HEK293T (cell line): ENCODE measurements at regions not wholly inside any gene's neighbourhood (a gene's known extent, or its start where the extent isn't known, plus 50 kb on each side); places are given as distances from the start of the nearest gene placed in this dataset.

ENCODE experiments used
- CTCF ChIA-PET: fragments of 350-600 bp; formaldehyde crosslinking; extraction: SDS; loops from one replicate; lab custom pipeline; 2021; ENCODE audit warnings: antibody characterized with exemption, inconsistent platforms; lab: Yijun Ruan, JAX
- POLR2A ChIA-PET: fragments of 350-600 bp; formaldehyde crosslinking; extraction: SDS; loops from one replicate; lab custom pipeline; 2020; ENCODE audit warnings: antibody characterized with exemption, inconsistent platforms; lab: Yijun Ruan, JAX
- DNase-seq: peaks from one replicate; pipeline ENCODE4 v3.0.0; 2012; ENCODE audit warnings: mixed read lengths; ENCODE audit errors: extremely low spot score
- ARNT ChIP-seq: fragments of 450-650 bp; IDR thresholded peaks from 2 replicates; pipeline ENCODE4 v1.6.1; 2017; ENCODE audit warnings: mild to moderate bottlenecking
- BHLHE40 ChIP-seq: fragments of 450-650 bp; IDR thresholded peaks from 2 replicates; pipeline ENCODE4 v1.6.1; 2016; ENCODE audit warnings: mild to moderate bottlenecking, moderate library complexity, borderline replicate concordance
- CTBP1 ChIP-seq: fragments of 450-650 bp; IDR thresholded peaks from 2 replicates; pipeline ENCODE4 v1.6.1; 2016; ENCODE audit warnings: borderline replicate concordance
- ELF4 ChIP-seq: fragments of 450-650 bp; IDR thresholded peaks from 2 replicates; pipeline ENCODE4 v1.6.1; 2017; ENCODE audit warnings: antibody characterized with exemption
- FOXA1 ChIP-seq: fragments of 450-650 bp; IDR thresholded peaks from 2 replicates; pipeline ENCODE4 v1.6.1; 2016; ENCODE audit warnings: mild to moderate bottlenecking
- FOXK2 ChIP-seq: fragments of 450-650 bp; IDR thresholded peaks from 2 replicates; pipeline ENCODE4 v1.6.1; 2016; ENCODE audit warnings: mild to moderate bottlenecking
- FOXM1 ChIP-seq: fragments of 450-650 bp; IDR thresholded peaks from 2 replicates; pipeline ENCODE4 v1.6.1; 2017; ENCODE audit warnings: mild to moderate bottlenecking, borderline replicate concordance
- HDGF ChIP-seq: fragments of 450-650 bp; IDR thresholded peaks from 2 replicates; pipeline ENCODE4 v1.6.1; 2017; ENCODE audit warnings: antibody characterized with exemption, borderline replicate concordance
- L3MBTL2 ChIP-seq: fragments of 450-650 bp; conservative IDR thresholded peaks from 2 replicates; pipeline ENCODE4 v1.6.1; 2016; ENCODE audit warnings: mild to moderate bottlenecking
- LEF1 ChIP-seq: fragments of 450-650 bp; IDR thresholded peaks from 2 replicates; pipeline ENCODE4 v1.6.1; 2017; ENCODE audit warnings: mild to moderate bottlenecking, borderline replicate concordance
- NFRKB ChIP-seq: fragments of 450-650 bp; IDR thresholded peaks from 2 replicates; pipeline ENCODE4 v1.6.1; 2016; ENCODE audit warnings: mild to moderate bottlenecking, moderate library complexity
- SP1 ChIP-seq: fragments of 450-650 bp; IDR thresholded peaks from 2 replicates; pipeline ENCODE4 v1.6.1; 2017
- SUZ12 ChIP-seq: fragments of 450-650 bp; IDR thresholded peaks from 2 replicates; pipeline ENCODE4 v1.6.1; 2016; ENCODE audit warnings: mild to moderate bottlenecking
- TARDBP ChIP-seq: fragments of 450-650 bp; IDR thresholded peaks from 2 replicates; pipeline ENCODE4 v1.6.1; 2016
- ZNF384 ChIP-seq: fragments of 450-650 bp; IDR thresholded peaks from 2 replicates; pipeline ENCODE4 v1.6.1; 2016
- TF ChIP-seq, protein P1 (sequence below): fragments of 450-650 bp; IDR thresholded peaks from 2 replicates; pipeline ENCODE4 v1.6.1; 2016

DNA sequence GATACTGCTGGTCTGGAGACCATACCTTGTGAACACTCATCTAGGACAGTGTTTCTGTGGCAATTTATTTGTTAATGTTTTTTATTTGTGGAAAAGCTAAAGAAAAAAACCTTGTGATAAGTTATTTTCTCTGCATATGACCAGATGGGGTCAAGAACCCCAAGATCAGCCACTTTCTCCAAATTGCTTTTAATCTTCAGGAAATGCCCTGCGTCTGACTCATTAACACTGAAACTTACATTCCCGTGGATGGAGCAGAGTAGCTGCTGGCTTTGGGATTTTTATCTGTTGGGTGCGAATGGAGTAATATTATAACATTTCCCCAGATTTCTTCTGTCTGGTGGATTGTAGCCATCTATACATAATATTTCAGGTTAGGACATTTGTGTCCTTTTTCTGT, 444.5 kb downstream of the SH3GL2 start:
- TF ChIP-seq TARDBP (no peak), FOXK2 (no peak), NFRKB (no peak), HDGF (no peak), LEF1 (no peak), SP1 (no peak), SUZ12 (no peak), FOXM1 (no peak), L3MBTL2 (no peak), ELF4 (no peak), ZNF384 (no peak), CTBP1 (no peak), BHLHE40 (no peak), FOXA1 (no peak), ARNT (no peak)
- TF ChIP-seq, protein P1, sequence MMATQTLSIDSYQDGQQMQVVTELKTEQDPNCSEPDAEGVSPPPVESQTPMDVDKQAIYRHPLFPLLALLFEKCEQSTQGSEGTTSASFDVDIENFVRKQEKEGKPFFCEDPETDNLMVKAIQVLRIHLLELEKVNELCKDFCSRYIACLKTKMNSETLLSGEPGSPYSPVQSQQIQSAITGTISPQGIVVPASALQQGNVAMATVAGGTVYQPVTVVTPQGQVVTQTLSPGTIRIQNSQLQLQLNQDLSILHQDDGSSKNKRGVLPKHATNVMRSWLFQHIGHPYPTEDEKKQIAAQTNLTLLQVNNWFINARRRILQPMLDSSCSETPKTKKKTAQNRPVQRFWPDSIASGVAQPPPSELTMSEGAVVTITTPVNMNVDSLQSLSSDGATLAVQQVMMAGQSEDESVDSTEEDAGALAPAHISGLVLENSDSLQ, result no peak
- CTCF ChIA-PET, result no interaction called here
- POLR2A ChIA-PET, result no interaction called here
- DNase-seq, result no peak

DNA sequence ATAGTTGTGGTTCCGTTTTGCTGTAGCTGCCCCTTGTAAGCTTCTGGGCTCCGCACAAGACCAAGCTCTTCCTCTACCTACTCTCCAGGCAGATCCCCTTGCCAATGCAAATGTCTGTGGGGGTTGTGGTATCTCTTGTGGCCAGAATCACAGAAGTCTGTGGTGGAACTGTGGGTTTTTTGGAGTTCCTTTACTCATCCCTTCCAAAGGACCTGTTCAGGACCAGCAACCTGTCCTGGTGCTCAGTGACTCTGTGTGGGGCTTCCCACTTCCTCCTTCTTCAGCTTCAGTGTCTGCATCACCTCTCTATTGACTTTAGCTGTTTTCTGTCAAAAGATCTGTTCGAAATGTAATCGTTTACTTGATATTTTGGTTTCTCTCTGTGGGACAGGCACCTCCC, 441.3 kb upstream of the ADAMTSL1 start:
- DNase-seq, result no peak
- TF ChIP-seq L3MBTL2 (no peak), ELF4 (no peak), NFRKB (no peak), ARNT (no peak), FOXM1 (no peak), SP1 (no peak), ZNF384 (no peak), HDGF (no peak), LEF1 (no peak), TARDBP (no peak), FOXK2 (no peak), BHLHE40 (no peak), FOXA1 (no peak), CTBP1 (no peak), SUZ12 (no peak)
- TF ChIP-seq, protein P1, result no peak
- CTCF ChIA-PET, result no interaction called here
- POLR2A ChIA-PET, result no interaction called here

DNA sequence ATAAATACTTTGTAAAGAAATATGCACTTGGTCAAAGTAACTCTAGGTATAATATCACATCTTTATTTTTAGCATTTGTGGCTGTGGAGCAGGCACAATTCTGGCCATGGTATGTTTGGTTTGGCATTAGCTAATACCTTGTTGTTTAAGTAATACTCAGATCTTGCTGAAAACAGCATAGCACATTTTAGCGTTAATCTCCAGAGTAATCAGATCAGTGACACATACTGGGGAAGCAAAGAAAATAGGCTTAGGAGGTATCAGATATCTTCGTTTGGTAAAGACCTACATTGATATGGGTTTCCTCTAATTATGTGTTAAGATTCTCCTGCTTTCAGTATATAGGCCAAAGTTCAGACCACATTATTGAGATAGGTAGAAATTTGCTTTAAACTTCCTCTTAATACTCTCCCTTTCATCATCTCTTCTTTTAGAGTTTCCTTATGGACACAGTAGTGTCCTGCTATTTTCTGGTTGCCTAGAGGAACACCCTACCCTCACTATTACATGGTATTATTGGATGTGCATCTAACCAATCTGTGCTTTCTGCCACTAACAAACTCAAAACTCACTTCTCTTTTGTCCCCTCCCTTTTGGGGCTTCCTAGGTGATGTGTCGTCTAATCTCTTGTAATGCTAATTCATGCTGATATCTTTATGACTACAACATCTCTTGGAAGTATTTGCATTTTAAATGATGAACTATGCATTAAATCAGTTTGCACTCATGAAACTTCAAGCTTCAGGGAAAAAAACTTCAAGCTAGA, 437.3 kb upstream of the ADAMTSL1 start:
- ChIA-PET POLR2A (no interaction called here), CTCF (interaction anchor here (1.2 kb wide), 1 partner anchor 225 kb away, joined by 3 read pairs; no protein-coding TSS in a partner anchor)
- DNase-seq, result no peak
- TF ChIP-seq L3MBTL2 (no peak), SUZ12 (no peak), NFRKB (no peak), BHLHE40 (no peak), CTBP1 (no peak), FOXK2 (no peak), ZNF384 (no peak), FOXA1 (no peak)

DNA sequence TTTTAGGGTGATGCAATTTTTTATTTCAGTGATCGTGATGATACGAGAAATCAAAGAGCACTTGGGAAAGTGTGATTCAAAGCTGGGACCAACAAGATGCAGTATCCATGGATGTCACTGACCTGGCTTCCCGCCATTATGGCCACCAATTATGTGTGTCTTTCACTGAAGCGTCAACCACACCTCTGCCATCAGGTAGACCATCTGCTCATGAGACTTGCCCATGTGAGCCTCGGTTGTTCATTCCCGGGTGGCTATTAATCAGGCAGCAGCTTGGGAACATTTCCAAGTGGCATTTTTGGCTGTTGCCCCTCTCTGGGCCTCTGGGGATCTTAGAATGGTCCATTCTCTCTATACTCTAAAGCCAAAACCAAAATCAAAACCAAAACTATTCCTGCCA, 436.0 kb upstream of the ADAMTSL1 start:
- ChIA-PET CTCF (interaction anchor here (1.2 kb wide), 1 partner anchor 227 kb away, joined by 3 read pairs; no protein-coding TSS in a partner anchor), POLR2A (no interaction called here)
- TF ChIP-seq SP1, result no peak

DNA sequence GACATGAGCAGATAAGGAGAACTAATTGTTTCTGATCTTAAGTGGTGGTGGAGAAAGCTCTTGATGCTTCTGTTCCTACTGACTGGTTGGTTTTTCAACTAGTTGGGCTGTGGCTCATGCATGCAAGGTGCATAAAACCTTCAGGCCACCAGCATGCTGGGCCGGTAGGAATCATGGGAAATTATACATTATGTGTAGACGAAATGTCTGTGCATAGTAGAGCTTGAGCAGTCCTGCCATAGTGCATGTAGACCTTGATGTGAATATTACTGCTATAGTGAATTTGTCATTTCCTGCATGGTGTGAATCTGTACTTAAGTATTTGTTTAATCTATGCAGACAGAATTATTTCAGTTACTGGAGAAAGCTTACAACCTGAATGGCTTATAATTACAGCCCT, 433.6 kb upstream of the ADAMTSL1 start:
- TF ChIP-seq ZNF384 (no peak), FOXA1 (no peak), TARDBP (no peak)
- CTCF ChIA-PET, result no interaction called here
- POLR2A ChIA-PET, result no interaction called here
- no peak for DNase-seq

More for the DNA sequence above, 436.0 kb upstream of the ADAMTSL1 start:
- no peak for DNase-seq

DNA sequence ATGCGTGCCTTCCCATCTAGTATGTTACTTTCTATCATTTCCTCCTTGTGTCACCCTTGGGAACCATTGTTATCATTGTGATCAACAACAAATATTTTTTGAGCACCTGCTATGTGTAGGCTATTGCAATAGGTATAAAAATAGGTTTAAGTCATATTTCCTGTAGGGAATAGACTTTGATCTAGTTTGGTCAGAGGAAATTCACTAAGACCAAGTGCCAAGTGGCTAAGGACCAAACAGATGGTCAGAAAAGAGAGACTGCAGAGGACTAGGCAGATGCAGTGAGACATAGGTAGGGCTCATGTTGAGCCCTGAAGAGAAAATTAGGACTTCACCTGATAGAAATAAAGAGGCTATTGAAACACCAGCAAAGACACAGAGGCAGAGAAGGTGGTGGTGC, 430.0 kb upstream of the ADAMTSL1 start:
- no peak for DNase-seq
- POLR2A ChIA-PET, result no interaction called here
- CTCF ChIA-PET, result no interaction called here
- TF ChIP-seq HDGF (no peak), L3MBTL2 (no peak), SP1 (no peak), ZNF384 (no peak), CTBP1 (no peak), NFRKB (no peak), FOXA1 (no peak), ARNT (no peak), ELF4 (no peak), SUZ12 (no peak), LEF1 (no peak), FOXM1 (no peak)
- TF ChIP-seq, protein P1, result no peak
